GM12878 (cell line): ENCODE measurements at regions not wholly inside any gene's neighbourhood (a gene's known extent, or its start where the extent isn't known, plus 50 kb on each side); places are given as distances from the start of the nearest gene placed in this dataset.

Experiments
- ATAC-seq: fragments of 200-7000 bp; cut with Tn5 transposase; 3 replicates; pipeline ENCODE4 v1.9.1; 2020; ENCODE audit warnings: mild to moderate bottlenecking, moderate library complexity
- BruUV-seq: library from RNA; stranded (reverse); fragments of 400-500 nt; replicated peaks from 2 replicates; lab custom pipeline; 2021; lab: Mats Ljungman, UMichigan
- CTCF ChIA-PET: fragments of 300-600 bp; sonication (Branson Sonifier 250); formaldehyde crosslinking; extraction: SDS; loops from one replicate; lab custom pipeline; 2021; ENCODE audit warnings: inconsistent platforms; lab: Yijun Ruan, JAX
- POLR2A ChIA-PET: fragments of 350-600 bp; formaldehyde crosslinking; extraction: SDS; loops from one replicate; lab custom pipeline; 2021; ENCODE audit warnings: inconsistent platforms; lab: Charles Lee
- RAD21 ChIA-PET: fragments of 300-600 bp; sonication (Branson Sonifier 250); formaldehyde crosslinking; loops from one replicate; lab custom pipeline; 2023; ENCODE audit warnings: antibody characterized with exemption; ENCODE audit not compliant: unreplicated experiment; lab: Charles Lee
- SMC1A ChIA-PET: fragments of 300-600 bp; sonication (Branson Sonifier 250); formaldehyde crosslinking; loops from one replicate; lab custom pipeline; 2023; ENCODE audit not compliant: unreplicated experiment, uncharacterized antibody; lab: Charles Lee
- DNase-seq: peaks from one replicate; pipeline ENCODE4 v3.0.0-alpha.2; 2011; ENCODE audit warnings: low read depth, low spot score
- FAIRE-seq: peaks from 3 replicates; lab custom pipeline; 2011; peaks lifted over from hg19 to GRCh38; lab: Jason Lieb, UNC
- H2AFZ ChIP-seq: 2 replicates; pipeline ENCODE4 v1.6.0; 2011; ENCODE audit warnings: low read depth, low read length, control low read depth; ENCODE audit not compliant: control insufficient read depth
- H3K27ac ChIP-seq: 2 replicates; pipeline ENCODE4 v1.5.1; 2011; ENCODE audit warnings: control low read depth; ENCODE audit not compliant: control insufficient read depth, insufficient read depth
- H3K27me3 ChIP-seq, 2 experiments: replicated peaks in 1 of 2; 2 replicates each; pipeline versions ENCODE4 v1.6.0 to v1.6.1; 2011; ENCODE audit warnings: low read length in 1 of 2; ENCODE audit not compliant: control insufficient read depth in 2 of 2, insufficient read depth in 2 of 2
- H3K36me3 ChIP-seq, 2 experiments: 2 replicates each; pipeline ENCODE4 v1.5.1; 2011; ENCODE audit warnings: low read length in 1 of 2; ENCODE audit not compliant: control insufficient read depth in 2 of 2, insufficient read depth in 2 of 2
- H3K4me1 ChIP-seq: 2 replicates; pipeline ENCODE4 v1.6.1; 2011; ENCODE audit warnings: mild to moderate bottlenecking, low read length, moderate library complexity, mixed read lengths; ENCODE audit not compliant: control insufficient read depth, insufficient read depth
- H3K4me2 ChIP-seq: 2 replicates; pipeline ENCODE4 v1.6.0; 2011; ENCODE audit warnings: control low read depth; ENCODE audit not compliant: control insufficient read depth, insufficient read depth
- H3K4me3 ChIP-seq: fragments of 200-600 bp; sonication (generic); 2 replicates; pipeline ENCODE4 v1.5.1; 2016
- H3K79me2 ChIP-seq: 2 replicates; pipeline ENCODE4 v1.6.0; 2011; ENCODE audit warnings: low read length; ENCODE audit not compliant: control insufficient read depth, insufficient read depth
- H3K9ac ChIP-seq: 2 replicates; pipeline ENCODE4 v1.8.0; 2011; ENCODE audit warnings: low read length, control low read depth, mixed read lengths; ENCODE audit not compliant: control insufficient read depth, insufficient read depth
- H3K9me3 ChIP-seq: replicated peaks from 3 replicates; pipeline ENCODE4 v1.5.1; 2011; ENCODE audit warnings: mild to moderate bottlenecking, low read length; ENCODE audit not compliant: control insufficient read depth, insufficient read depth
- H4K20me1 ChIP-seq: 2 replicates; pipeline ENCODE4 v1.6.0; 2011; ENCODE audit not compliant: control insufficient read depth, insufficient read depth
- CTCF ChIP-seq, 3 experiments: IDR thresholded peaks in 2 of 3; conservative IDR thresholded peaks in 1 of 3; 2 replicates each; pipeline ENCODE4 v1.5.1; 2011; ENCODE audit warnings: low read depth in 3 of 3, low read length in 3 of 3, mild to moderate bottlenecking in 3 of 3, control low read depth in 2 of 3, moderate library complexity in 2 of 3, inconsistent platforms in 1 of 3, mixed read lengths in 1 of 3; ENCODE audit not compliant: control insufficient read depth in 2 of 3, insufficient read depth in 1 of 3; ENCODE audit errors: extremely low read depth in 1 of 3
- EED ChIP-seq: sonication (generic); IDR thresholded peaks from 2 replicates; pipeline ENCODE4 v1.6.1; 2016; ENCODE audit warnings: antibody characterized with exemption, low read depth
- IKZF1 ChIP-seq: fragments of 450-650 bp; conservative IDR thresholded peaks from 2 replicates; pipeline ENCODE4 v1.6.1; 2017; ENCODE audit warnings: antibody characterized with exemption, mild to moderate bottlenecking
- JUNB ChIP-seq: IDR thresholded peaks from 2 replicates; pipeline ENCODE4 v1.6.1; 2016; ENCODE audit warnings: antibody characterized with exemption, mild to moderate bottlenecking
- MTA3 ChIP-seq: IDR thresholded peaks from 2 replicates; pipeline ENCODE4 v1.6.1; 2012; ENCODE audit warnings: low read length, inconsistent platforms, borderline replicate concordance
- NR2C1 ChIP-seq: fragments of 450-650 bp; IDR thresholded peaks from 2 replicates; pipeline ENCODE4 v1.6.1; 2017; ENCODE audit warnings: antibody characterized with exemption, mild to moderate bottlenecking, moderate library complexity
- POLR2AphosphoS5 ChIP-seq: IDR thresholded peaks from 2 replicates; pipeline ENCODE4 v1.6.1; 2011; ENCODE audit warnings: mild to moderate bottlenecking, low read length, inconsistent platforms
- RAD21 ChIP-seq: IDR thresholded peaks from 2 replicates; pipeline ENCODE4 v1.6.1; 2011; ENCODE audit warnings: mild to moderate bottlenecking, low read depth, low read length, moderate library complexity; ENCODE audit not compliant: insufficient read depth
- REST ChIP-seq: IDR thresholded peaks from 2 replicates; pipeline ENCODE4 v1.6.1; 2012; ENCODE audit warnings: mild to moderate bottlenecking, low read depth, low read length
- STAT1 ChIP-seq: fragments of 450-650 bp; conservative IDR thresholded peaks from 2 replicates; pipeline ENCODE4 v1.6.1; 2014; ENCODE audit warnings: antibody characterized with exemption, mild to moderate bottlenecking
- USF1 ChIP-seq: IDR thresholded peaks from 2 replicates; pipeline ENCODE4 v1.6.1; 2011; ENCODE audit warnings: borderline replicate concordance, low read depth, mild to moderate bottlenecking, moderate library complexity, mixed read lengths, low read length; ENCODE audit not compliant: insufficient read depth; ENCODE audit errors: extremely low read length
- WRNIP1 ChIP-seq: IDR thresholded peaks from 2 replicates; pipeline ENCODE4 v1.6.1; 2011; ENCODE audit warnings: low read depth, low read length, improper control_type of control experiment, borderline replicate concordance
- ZBTB33 ChIP-seq: fragments of 450-650 bp; IDR thresholded peaks from 2 replicates; pipeline ENCODE4 v1.6.1; 2017; ENCODE audit warnings: mild to moderate bottlenecking
- ZNF274 ChIP-seq: IDR thresholded peaks from one replicate; pipeline ENCODE4 v1.8.0; 2011; ENCODE audit not compliant: insufficient read length, insufficient read depth
- ZNF622 ChIP-seq: fragments of 450-650 bp; IDR thresholded peaks from 2 replicates; pipeline ENCODE4 v1.6.1; 2017; ENCODE audit warnings: mild to moderate bottlenecking, inconsistent platforms
- in situ Hi-C: fragments of 300-500 bp; cut with MboI; formaldehyde crosslinking; loops from 9 replicates; pipeline ENCODE4 v1.14.3; 2018; ENCODE audit warnings: mixed read lengths
- intact Hi-C: fragments of 100-400 bp; cut with micrococcal nuclease; formaldehyde crosslinking; loops from one replicate; pipeline ENCODE4 v1.14.2; 2022; ENCODE audit not compliant: unreplicated experiment

GRCh38 chr11:91755951-91756707, 468.5 kb upstream of the FAT3 start (continued):
- TF ChIP-seq ZBTB33: no peak
- TF ChIP-seq USF1: no peak

- ChIA-PET POLR2A (interaction anchor here (0.6 kb wide), 1 partner anchor 118 kb away, joined by 3 read pairs; no protein-coding TSS in a partner anchor), SMC1A (no interaction called here), CTCF (no interaction called here), RAD21 (no interaction called here)
- no peaks in the 10 kb centered on the region for H3K79me2 ChIP-seq
- no peak overlapping the region for H3K4me2 ChIP-seq
- intact Hi-C loops (no loop called here), in situ Hi-C loops (no loop called here)
- no peaks in the 10 kb centered on the region for H3K27me3 ChIP-seq
- no peaks in the 10 kb centered on the region for H4K20me1 ChIP-seq
- H3K27ac ChIP-seq: no peak overlapping the region
- no peaks in the 10 kb centered on the region for H3K4me1 ChIP-seq
- FAIRE-seq: no peak
- ATAC-seq: no peak
- H3K9me3 ChIP-seq: no peaks in the 10 kb centered on the region
- no peak for DNase-seq
- BruUV-seq: no TSS peak
- no peak overlapping the region for H3K4me3 ChIP-seq
- no peak overlapping the region for H2AFZ ChIP-seq
- no peak overlapping the region for H3K9ac ChIP-seq
- H3K36me3 ChIP-seq: no peaks in the 10 kb centered on the region
- TF ChIP-seq EED (no peak), ZNF622 (no peak), WRNIP1 (no peak), POLR2AphosphoS5 (no peak), RAD21 (no peak), CTCF (IDR thresholded peaks at IDR 0.05 in 2 of 3, conservative IDR thresholded peaks at IDR 0.05 in 1 of 3; ENCODE audit: control insufficient read depth in 2 of 3, extremely low read depth in 1 of 3, insufficient read depth in 1 of 3, low read depth in 3 of 3, low read length in 3 of 3) (no peak), NR2C1 (no peak), REST (no peak), MTA3 (no peak), ZNF274 (no peak), JUNB (no peak), STAT1 (no peak), IKZF1 (no peak)
These were observed 469.1 kb upstream of the FAT3 start for GRCh38 chr11:91755526-91755925.
